HG03060 (cell line): ENCODE measurements at regions not wholly inside any gene's neighbourhood (a gene's known extent, or its start where the extent isn't known, plus 50 kb on each side); places are given as distances from the start of the nearest gene placed in this dataset.

Experiments
- ATAC-seq: cut with Tn5 transposase; IDR thresholded peaks from one replicate; pipeline ENCODE4 v1.9.1; 2021; ENCODE audit warnings: low read depth, moderate number of reproducible peaks; ENCODE audit not compliant: unreplicated experiment

- no peak for ATAC-seq
Measured at GRCh38 chr5:86765778-86766502, 148.2 kb downstream of the COX7C start.

GRCh38 chr5:86768699-86769202, 151.0 kb downstream of the COX7C start:
- no peak for ATAC-seq

GRCh38 chr5:86780018-86780417, 162.3 kb downstream of the COX7C start:
- no peak for ATAC-seq

- no peak for ATAC-seq
Measured at GRCh38 chr5:86786955-86787354, 169.2 kb downstream of the COX7C start.

GRCh38 chr5:86795659-86796058, 177.9 kb downstream of the COX7C start:
- ATAC-seq: no peak

- ATAC-seq: no peak
Measured at GRCh38 chr5:86797677-86798076, 179.9 kb downstream of the COX7C start.

GRCh38 chr5:86806206-86806605, 188.5 kb downstream of the COX7C start:
- no peak for ATAC-seq

- no peak for ATAC-seq
Measured at GRCh38 chr5:86807046-86808031, 189.6 kb downstream of the COX7C start.

GRCh38 chr5:86814315-86814714, 196.6 kb downstream of the COX7C start:
- no peak for ATAC-seq

- ATAC-seq: no peak
Measured at GRCh38 chr5:86814907-86815306, 197.2 kb downstream of the COX7C start.

- no peak for ATAC-seq
Measured at GRCh38 chr5:86824637-86825036, 206.9 kb downstream of the COX7C start.

- no peak for ATAC-seq
Measured at GRCh38 chr5:86831128-86831527, 213.4 kb downstream of the COX7C start.

- no peak for ATAC-seq
Measured at GRCh38 chr5:86833868-86834267, 216.1 kb downstream of the COX7C start.

- no peak for ATAC-seq
Measured at GRCh38 chr5:86837610-86838009, 219.9 kb downstream of the COX7C start.

GRCh38 chr5:86838083-86838482, 220.3 kb downstream of the COX7C start:
- no peak for ATAC-seq

- ATAC-seq: no peak
Measured at GRCh38 chr5:86841000-86841644, 223.4 kb downstream of the COX7C start.

- ATAC-seq: no peak
Measured at GRCh38 chr5:86858442-86858841, 240.7 kb downstream of the COX7C start.

GRCh38 chr5:86861512-86861911, 243.8 kb downstream of the COX7C start:
- no peak for ATAC-seq

- no peak for ATAC-seq
Measured at GRCh38 chr5:86862093-86862492, 244.4 kb downstream of the COX7C start.

- ATAC-seq: no peak
Measured at GRCh38 chr5:86864051-86864450, 246.3 kb downstream of the COX7C start.

GRCh38 chr5:86865256-86865785, 247.6 kb downstream of the COX7C start:
- ATAC-seq: no peak
